ENCODE measurements at regions not wholly inside any gene's neighbourhood (a gene's known extent, or its start where the extent isn't known, plus 50 kb on each side); places are given as distances from the start of the nearest gene placed in this dataset.

GRCh38 chr6:53441761-53442160, 93.0 kb upstream of the ELOVL5 start:
- TF ChIP-seq CTCF (IDR thresholded peaks at IDR 0.05), result no peak
- TF ChIP-seq POLR2A (IDR thresholded peaks at IDR 0.05; ENCODE audit: low read depth), result no peak
- no peak for TF ChIP-seq EP300 (IDR thresholded peaks at IDR 0.05)
- no peak for TF ChIP-seq POLR2AphosphoS5 (IDR thresholded peaks at IDR 0.05)

All from esophagus muscularis mucosa (tissue), 4 donors.